ENCODE measurements at regions not wholly inside any gene's neighbourhood (a gene's known extent, or its start where the extent isn't known, plus 50 kb on each side); places are given as distances from the start of the nearest gene placed in this dataset.

GRCh38 chr10:65143723-65144122 is 1622.5 kb downstream of the REEP3 start:
- TF ChIP-seq, protein P1, sequence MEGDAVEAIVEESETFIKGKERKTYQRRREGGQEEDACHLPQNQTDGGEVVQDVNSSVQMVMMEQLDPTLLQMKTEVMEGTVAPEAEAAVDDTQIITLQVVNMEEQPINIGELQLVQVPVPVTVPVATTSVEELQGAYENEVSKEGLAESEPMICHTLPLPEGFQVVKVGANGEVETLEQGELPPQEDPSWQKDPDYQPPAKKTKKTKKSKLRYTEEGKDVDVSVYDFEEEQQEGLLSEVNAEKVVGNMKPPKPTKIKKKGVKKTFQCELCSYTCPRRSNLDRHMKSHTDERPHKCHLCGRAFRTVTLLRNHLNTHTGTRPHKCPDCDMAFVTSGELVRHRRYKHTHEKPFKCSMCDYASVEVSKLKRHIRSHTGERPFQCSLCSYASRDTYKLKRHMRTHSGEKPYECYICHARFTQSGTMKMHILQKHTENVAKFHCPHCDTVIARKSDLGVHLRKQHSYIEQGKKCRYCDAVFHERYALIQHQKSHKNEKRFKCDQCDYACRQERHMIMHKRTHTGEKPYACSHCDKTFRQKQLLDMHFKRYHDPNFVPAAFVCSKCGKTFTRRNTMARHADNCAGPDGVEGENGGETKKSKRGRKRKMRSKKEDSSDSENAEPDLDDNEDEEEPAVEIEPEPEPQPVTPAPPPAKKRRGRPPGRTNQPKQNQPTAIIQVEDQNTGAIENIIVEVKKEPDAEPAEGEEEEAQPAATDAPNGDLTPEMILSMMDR (IDR thresholded peaks at IDR 0.05; ENCODE audit: insufficient read depth, low read length, poor library complexity, severe bottlenecking), result no peak
- no peak for TF ChIP-seq EZH2phosphoT487 (conservative IDR thresholded peaks at IDR 0.05; ENCODE audit: low read length)
